ENCODE measurements at regions not wholly inside any gene's neighbourhood (a gene's known extent, or its start where the extent isn't known, plus 50 kb on each side); places are given as distances from the start of the nearest gene placed in this dataset.

GRCh38 chr15:31442226-31442625 is 115.6 kb downstream of the KLF13 start:
- TF ChIP-seq AHR (CRISPR knock-in tag; IDR thresholded peaks at IDR 0.05) (no peak), BHLHE40 (IDR thresholded peaks at IDR 0.05; ENCODE audit: low read length) (no peak), HNF4A (CRISPR knock-in tag; IDR thresholded peaks at IDR 0.05) (no peak), MBNL3 (CRISPR knock-in tag; conservative IDR thresholded peaks at IDR 0.05) (no peak), ZFAT (CRISPR knock-in tag; conservative IDR thresholded peaks at IDR 0.05) (no peak), RBAK (CRISPR knock-in tag; IDR thresholded peaks at IDR 0.05) (no peak)

Data from HepG2 (cell line).